Type B pancreatic cell (in vitro differentiated cells): ENCODE measurements at regions not wholly inside any gene's neighbourhood (a gene's known extent, or its start where the extent isn't known, plus 50 kb on each side); places are given as distances from the start of the nearest gene placed in this dataset.

Experiments used
- DNase-seq: peaks from one replicate; pipeline ENCODE4 v3.0.0; 2021; ENCODE audit warnings: mixed read lengths; ENCODE audit not compliant: unreplicated experiment; ENCODE audit errors: extremely low spot score
- H3K27ac Mint-ChIP-seq: 2 replicates; pipeline ENCODE4 v1.8.0; 2021; ENCODE audit warnings: mild to moderate bottlenecking, mixed read lengths
- H3K27me3 Mint-ChIP-seq: 2 replicates; pipeline ENCODE4 v1.8.0; 2021; ENCODE audit warnings: mixed read lengths
- H3K36me3 Mint-ChIP-seq: 2 replicates; pipeline ENCODE4 v1.8.0; 2021; ENCODE audit warnings: mixed read lengths
- H3K4me1 Mint-ChIP-seq: one replicate; pipeline ENCODE4 v1.8.0; 2021; ENCODE audit warnings: mixed read lengths; ENCODE audit not compliant: unreplicated experiment
- H3K4me3 Mint-ChIP-seq: 2 replicates; pipeline ENCODE4 v1.8.0; 2021; ENCODE audit warnings: mild to moderate bottlenecking, mixed read lengths
- H3K9me3 Mint-ChIP-seq: 2 replicates; pipeline ENCODE4 v1.8.0; 2021; ENCODE audit warnings: mixed read lengths
- CTCF ChIP-seq: fragments of 200-600 bp; sonication (generic); conservative IDR thresholded peaks from 2 replicates; pipeline ENCODE4 v1.5.0; 2021; ENCODE audit warnings: antibody characterized with exemption, mild to moderate bottlenecking

GRCh38 chr6:166106076-166106686 is 61.5 kb downstream of the TBXT start:
- peaks cover 41% of the 10 kb centered on the region for H3K27me3 Mint-ChIP-seq

GRCh38 chr6:166105341-166106075 is 62.1 kb downstream of the TBXT start:
- no peak overlapping the region for H3K27ac Mint-ChIP-seq
- no peaks in the 10 kb centered on the region for H3K4me1 Mint-ChIP-seq
- H3K4me3 Mint-ChIP-seq = no peak overlapping the region
- H3K27me3 Mint-ChIP-seq = peaks cover 38% of the 10 kb centered on the region
- no peak for DNase-seq
- TF ChIP-seq CTCF = no peak
- peaks cover 6% of the 10 kb centered on the region for H3K9me3 Mint-ChIP-seq
- no peaks in the 10 kb centered on the region for H3K36me3 Mint-ChIP-seq

More at GRCh38 chr6:166106076-166106686, 61.5 kb downstream of the TBXT start:
- Mint-ChIP-seq H3K36me3 (no peaks in the 10 kb centered on the region), H3K27ac (no peak overlapping the region), H3K9me3 (peaks cover 6% of the 10 kb centered on the region), H3K4me1 (no peaks in the 10 kb centered on the region), H3K4me3 (no peak overlapping the region)
- peak; percentile 81 for DNase-seq
- peak; percentile 98 for TF ChIP-seq CTCF

- no peak for TF ChIP-seq CTCF
- Mint-ChIP-seq H3K4me3 (no peak overlapping the region), H3K9me3 (peaks cover 6% of the 10 kb centered on the region), H3K27ac (no peak overlapping the region), H3K36me3 (no peaks in the 10 kb centered on the region), H3K27me3 (peaks cover 38% of the 10 kb centered on the region), H3K4me1 (no peaks in the 10 kb centered on the region)
- no peak for DNase-seq
These were observed 62.8 kb downstream of the TBXT start for GRCh38 chr6:166104872-166105271.

GRCh38 chr6:166104107-166104506 is 63.5 kb downstream of the TBXT start:
- H3K27me3 Mint-ChIP-seq = peaks cover 38% of the 10 kb centered on the region
- no peak for TF ChIP-seq CTCF
- H3K4me3 Mint-ChIP-seq = no peak overlapping the region
- peaks cover 6% of the 10 kb centered on the region for H3K9me3 Mint-ChIP-seq
- no peak overlapping the region for H3K27ac Mint-ChIP-seq
- no peaks in the 10 kb centered on the region for H3K36me3 Mint-ChIP-seq
- no peak for DNase-seq
- H3K4me1 Mint-ChIP-seq = no peaks in the 10 kb centered on the region

GRCh38 chr6:166101819-166102419 is 65.7 kb downstream of the TBXT start:
- no peak for TF ChIP-seq CTCF
- peaks cover 6% of the 10 kb centered on the region for H3K9me3 Mint-ChIP-seq
- peaks cover 42% of the 10 kb centered on the region for H3K27me3 Mint-ChIP-seq

More at GRCh38 chr6:166101819-166102419, 65.7 kb downstream of the TBXT start:
- no peak overlapping the region for H3K4me3 Mint-ChIP-seq
- no peak overlapping the region for H3K27ac Mint-ChIP-seq
- DNase-seq = no peak
- H3K36me3 Mint-ChIP-seq = no peaks in the 10 kb centered on the region
- no peaks in the 10 kb centered on the region for H3K4me1 Mint-ChIP-seq
